Stimulated activated CD8-positive, alpha-beta memory T cell treated with anti-CD3 and anti-CD28 coated beads, Interleukin-15, amount 100 ng/mL, for 24 hours (primary cell): ENCODE measurements at regions not wholly inside any gene's neighbourhood (a gene's known extent, or its start where the extent isn't known, plus 50 kb on each side); places are given as distances from the start of the nearest gene placed in this dataset.
"Not testable (repeated sequence)": the region's sequence is repeated elsewhere in the genome, so short reads cannot be mapped to it uniquely, and the experiment has no call there.

ENCODE experiments used
- DNase-seq: peaks from one replicate; pipeline ENCODE4 v3.0.0-alpha.2; 2020; ENCODE audit warnings: low read depth

DNA sequence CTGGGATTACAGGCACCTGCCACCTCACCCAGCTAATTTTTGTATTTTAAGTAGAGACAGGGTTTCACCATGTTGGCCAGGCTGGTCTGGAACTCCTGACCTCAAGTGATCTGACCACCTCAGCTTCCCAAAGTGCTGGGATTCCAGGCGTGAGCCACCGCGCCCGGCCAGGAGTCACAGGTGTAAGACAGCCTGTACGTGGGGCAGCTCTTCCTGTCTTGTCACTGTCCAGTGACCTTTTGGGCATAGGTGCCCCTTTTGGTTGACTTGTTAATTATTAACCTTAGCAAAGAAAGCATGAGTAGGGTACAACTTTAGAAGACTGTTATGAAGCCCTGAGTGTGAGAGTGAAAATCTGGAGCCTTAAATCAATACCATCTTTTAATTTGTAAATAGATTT lies 703.7 kb upstream of the SOX11 start:
- not testable (repeated sequence) for DNase-seq

DNA sequence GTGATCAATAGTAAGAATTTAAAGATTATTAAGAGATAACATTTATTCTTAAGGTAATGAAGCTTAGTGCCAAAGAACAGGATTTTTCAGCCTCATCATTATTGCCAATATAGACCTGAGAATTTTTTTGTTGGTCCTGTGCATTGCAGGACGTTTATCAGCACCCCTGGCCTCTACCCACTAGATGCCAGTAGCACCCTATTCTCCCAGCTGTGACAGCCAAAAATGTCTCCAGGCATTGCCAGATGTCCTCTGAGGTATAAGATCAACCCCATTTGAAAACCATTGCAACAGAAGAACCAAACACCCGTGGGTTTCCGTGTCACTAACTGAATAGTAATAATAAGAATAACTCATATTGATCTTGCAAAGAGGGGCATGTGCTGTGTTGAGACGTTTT lies 700.0 kb upstream of the SOX11 start:
- no peak for DNase-seq

DNA sequence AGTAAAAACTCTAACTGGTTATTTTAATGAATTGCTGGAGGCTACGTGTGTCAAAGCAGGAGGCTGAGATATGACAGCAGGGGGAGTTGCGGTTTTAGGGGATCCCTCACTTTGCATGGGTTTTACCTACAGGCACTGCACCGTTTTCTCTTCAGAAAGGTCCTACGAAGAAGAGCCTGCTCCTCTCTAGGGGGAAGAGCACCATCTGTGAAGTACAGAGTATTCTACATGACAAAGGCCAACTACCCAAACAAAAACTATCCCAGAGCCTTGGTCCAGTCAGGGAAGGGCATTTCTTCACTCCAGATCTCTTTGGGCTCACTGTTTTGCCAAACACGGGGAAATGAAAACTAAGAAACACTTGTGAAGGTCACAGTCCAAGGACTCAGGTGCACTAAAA lies 696.7 kb upstream of the SOX11 start:
- no peak for DNase-seq

DNA sequence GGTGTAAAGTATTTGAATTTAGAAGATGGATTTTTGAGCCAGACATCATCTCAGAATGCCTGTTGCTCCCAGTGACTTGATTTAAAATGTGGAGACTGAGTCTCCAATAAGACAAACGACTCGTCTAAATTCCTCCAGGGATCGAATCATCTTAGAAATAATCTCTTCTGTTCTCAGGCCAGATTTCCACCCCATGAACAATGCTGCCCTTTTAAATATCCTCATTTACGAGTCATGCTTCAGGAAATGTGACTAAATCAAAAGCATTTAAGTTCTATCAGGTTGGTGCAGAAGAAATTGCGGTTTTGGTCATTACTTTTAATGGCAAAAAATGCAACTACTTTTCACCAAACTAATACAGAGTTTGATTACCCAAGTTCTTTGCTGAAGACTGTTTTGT lies 684.6 kb upstream of the SOX11 start:
- DNase-seq, result no peak

DNA sequence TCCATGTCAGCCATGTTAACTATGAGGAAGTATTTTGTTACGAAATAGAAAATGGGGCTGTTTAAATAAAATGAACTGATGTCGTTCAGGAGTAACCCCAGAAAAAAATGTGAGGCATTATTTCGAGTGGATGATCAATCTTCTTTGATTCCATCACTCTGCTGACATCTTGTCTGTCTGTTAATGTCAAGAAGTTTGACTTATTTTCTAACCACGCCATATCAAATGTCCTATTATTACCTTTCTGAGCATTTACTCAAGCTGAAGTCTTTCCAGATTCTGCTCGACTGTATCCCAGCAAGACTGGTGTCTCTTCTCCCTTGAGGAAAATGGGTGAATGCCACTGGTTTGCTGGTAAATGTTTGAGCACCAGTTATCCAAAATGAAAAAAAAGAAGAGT lies 672.9 kb upstream of the SOX11 start:
- no peak for DNase-seq

DNA sequence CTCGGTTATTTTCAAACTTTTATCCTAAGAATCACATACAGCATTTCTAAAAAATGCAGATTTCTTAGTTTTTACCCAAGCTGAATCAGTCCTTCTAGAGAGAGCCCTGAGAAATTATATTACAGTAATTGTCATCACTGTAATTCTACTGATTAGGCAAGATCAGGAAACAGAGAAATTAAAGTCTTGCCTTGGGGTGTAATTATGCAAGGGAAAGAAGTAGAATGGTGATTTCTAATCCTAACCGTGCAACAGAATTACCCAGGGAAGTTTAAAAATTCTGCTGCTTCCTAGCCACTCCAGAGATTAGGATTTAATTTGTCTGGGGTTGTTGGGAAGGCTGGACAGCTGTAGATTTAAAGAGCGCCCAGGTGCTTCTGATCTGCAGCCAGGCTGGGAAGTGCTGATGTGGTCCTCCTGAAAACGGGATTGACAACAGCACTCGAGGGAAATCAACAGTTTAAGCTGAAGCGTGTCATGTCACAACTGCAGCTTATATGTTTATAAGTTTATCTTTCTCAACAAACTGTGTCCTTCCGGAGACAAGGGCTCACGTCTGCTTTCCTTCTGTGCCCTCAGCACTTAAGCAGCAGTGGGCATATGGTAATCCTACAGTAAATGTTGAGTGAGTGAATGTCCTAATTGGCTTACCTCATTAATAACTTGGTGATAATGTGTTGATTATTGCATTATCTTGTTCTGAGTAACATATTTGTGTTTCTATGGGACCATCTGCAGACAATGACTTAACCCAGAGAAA lies 671.9 kb upstream of the SOX11 start:
- no peak for DNase-seq

DNA sequence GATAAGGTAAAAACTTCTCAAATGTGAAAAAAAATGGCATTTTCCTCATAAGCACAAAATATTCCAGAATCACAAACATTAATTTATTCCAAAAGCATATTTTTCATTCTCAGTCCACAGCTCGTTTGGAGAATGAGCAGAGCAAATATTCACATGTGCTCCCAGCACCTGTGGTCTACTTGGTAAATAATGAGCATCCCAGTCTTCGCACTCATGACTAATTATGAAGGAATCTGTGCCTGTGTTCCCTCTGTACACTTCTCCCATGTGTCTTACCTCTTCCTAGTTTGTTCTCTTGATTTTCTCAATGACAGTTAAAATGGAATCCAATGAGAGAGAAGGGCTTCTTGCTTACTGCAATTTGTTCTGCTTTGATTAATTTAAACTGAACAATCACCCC lies 671.0 kb upstream of the SOX11 start:
- no peak for DNase-seq

DNA sequence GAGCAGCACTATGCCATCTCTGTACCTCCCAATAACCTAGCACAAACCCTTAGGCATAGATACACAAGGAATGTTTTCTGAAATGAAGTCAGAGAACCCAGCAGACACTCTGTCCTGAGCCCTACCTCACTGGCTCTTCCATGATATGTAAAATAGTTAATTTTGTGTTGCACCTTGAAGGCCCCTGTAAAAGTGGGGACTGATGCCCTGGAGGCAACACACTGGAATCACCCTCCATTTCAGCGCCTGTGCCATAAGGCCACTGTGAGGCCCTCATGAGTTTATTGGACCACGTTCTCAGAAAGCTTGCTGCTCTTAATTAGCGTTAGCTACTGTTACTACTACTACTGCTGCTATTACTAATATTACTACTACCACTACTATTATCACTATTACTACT lies 670.1 kb upstream of the SOX11 start:
- no peak for DNase-seq

DNA sequence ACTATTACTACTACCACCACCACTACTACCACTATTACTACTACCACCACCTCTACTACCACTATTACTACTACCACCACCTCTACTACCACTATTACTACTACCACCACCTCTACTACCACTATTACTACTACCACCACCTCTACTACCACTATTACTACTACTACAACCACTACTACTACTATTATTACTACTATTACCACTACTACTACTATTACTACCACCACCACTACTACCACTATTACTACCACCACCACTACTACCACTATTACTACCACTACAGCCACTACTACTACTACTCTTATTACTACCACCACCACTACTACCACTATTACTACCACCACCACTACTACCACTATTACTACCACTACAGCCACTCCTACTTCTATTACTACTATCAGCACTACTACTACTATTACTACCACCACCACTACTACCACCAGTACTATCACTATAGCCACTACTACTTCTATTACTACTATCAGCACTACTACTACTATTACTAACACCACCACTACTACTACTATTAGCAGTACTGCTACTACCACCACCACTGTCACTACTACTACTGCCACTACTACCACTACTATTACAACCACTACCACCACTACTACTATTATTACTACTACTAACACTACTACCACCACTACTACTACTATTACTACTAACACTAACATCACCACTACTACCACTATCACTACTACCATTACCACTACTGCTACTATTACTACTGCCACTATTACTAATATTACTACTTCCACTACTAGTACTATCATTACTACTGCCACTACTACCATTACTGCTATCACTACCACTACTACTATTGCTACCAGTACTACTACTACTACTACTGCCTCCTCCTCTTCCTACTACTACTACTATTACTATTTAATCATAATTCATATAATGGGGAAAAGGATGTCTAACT lies 669.2 kb upstream of the SOX11 start:
- not testable (repeated sequence) for DNase-seq

DNA sequence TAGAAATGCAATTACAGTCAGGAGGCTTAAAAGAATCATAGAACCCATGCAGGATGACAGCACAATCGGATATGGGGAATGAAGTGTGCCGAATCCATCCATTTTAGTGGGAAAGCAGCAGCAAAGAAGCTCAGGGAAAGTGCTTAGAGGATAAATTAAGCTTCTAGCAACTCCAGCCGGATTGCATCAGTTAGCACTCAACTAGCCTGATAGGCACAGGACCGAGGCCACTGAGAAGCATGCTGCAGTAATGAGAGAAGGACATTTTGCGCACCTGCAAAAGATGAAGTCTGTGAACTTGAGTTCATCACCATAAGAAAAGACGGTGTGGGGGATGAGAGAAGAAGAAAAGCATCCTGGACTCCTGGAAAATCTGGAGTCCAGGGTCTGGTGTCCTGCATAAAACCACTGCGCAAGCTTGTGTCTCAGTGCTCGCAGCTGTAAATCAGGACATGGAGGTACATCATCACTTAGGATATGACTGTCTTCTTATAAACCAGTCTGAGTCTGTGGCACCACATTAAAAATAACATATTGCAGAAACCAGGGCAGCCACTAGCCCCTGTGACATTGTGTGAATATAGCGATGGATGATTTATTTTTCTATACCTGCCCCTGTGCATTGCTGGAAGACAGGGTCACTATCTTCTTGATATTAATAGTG lies 665.5 kb upstream of the SOX11 start:
- DNase-seq, result no peak

DNA sequence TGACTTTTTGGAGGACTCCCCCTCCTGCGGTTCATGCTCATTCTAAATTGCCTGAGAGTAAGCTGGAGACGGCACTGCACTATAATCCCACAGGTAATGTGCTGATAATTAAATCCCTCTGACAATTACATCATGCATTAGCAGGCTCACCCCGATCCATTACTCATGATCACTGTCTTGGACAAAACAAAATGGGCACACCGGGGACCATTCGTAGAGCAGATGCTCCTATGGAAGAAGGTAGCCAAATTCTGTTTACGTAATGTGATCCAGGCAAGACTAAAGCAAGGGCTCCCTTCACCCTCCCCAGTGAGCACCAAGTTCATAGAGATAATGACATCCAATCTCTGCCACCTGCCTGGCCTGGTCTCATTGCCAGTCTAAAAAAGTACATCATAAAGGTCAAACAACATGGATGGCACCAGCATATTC lies 657.1 kb upstream of the SOX11 start:
- DNase-seq, result no peak

DNA sequence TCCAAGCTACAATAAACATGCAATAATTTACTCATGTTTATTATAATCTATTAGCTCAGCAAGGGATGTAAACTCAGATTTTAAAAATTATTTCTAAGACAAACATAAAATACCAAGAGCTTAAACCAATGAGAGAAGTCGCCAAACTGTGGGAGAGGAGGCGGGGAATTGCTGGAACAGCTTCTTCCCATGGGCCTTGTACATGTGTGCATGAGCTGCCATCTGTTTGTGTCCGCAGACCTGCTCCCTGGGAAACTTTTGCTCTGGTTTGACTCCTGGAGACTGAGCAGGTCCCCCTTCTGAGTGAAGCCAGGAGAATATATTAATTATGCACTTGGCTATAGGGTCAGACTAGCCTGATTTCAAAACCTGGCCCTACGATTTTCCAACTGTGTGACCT lies 655.9 kb upstream of the SOX11 start:
- DNase-seq, result no peak

DNA sequence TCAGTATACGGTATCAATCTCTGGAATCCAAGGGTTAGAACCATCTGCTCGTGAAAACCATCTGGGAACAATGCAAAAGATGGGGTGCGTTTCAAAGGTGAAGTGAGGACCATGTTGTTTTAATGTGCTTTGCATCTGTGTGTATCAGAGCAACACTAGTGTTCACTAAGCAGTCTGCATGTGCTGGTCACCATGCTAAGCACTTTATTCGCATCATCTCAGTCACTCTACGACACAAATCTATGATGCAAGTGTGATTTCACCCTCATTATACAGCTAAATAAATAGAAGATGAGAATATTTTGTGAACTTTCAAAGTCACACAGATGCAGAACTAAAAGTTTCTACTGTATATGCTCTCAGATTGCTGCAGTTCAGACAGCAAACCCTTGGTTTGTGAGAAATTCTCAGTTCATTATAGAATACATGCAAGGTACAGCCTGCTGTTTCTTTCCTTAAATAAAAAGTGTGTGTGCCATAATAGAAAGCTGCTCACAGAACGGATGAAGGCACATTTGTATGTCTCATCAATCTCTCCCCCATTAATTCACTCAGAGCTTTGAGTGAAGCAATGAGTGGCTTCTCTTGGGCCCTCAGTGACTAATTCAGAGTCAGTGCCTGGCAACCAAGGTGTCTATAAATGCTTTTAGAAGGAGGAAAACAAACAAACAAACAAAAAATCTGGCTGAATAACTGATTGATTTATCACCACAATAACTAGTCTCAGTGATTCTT lies 652.8 kb upstream of the SOX11 start:
- no peak for DNase-seq

DNA sequence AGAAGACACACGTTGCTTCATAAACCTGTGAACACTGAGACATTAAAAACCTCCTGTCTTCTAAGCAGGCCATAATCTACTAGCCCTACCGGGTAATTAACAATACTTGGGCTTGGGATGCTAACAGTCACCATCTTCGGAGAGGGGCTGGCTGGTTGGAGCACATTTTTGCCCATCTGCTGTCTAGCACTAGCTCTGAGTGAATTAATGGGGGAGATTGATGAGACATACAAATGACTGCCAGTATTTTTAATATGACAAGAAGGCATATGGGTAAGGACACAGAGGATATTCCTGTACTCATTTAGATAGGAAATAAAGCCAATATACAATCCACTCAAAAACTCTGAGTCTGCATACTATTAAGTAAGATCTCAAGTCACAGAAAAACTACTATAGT lies 651.6 kb upstream of the SOX11 start:
- DNase-seq, result no peak

DNA sequence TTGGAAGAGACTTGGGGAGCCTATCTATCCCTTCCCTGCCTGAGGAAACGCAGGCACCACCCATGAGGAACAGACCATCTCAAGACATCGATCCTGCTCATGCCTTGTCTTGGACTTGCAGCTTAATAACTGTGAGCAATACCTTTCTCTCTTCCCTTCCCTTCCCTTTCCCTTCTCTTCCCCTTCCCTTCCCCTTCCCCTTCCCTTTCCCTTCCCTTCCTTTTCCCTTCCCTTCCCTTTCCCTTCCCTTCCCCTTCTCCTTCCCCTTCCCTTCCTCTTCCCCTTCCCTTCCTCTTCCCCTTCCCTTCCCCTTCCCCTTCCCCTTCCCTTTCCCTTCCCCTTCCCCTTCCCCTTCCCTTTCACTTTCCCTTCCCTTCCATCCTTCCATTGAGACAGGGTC lies 650.7 kb upstream of the SOX11 start:
- no peak for DNase-seq

DNA sequence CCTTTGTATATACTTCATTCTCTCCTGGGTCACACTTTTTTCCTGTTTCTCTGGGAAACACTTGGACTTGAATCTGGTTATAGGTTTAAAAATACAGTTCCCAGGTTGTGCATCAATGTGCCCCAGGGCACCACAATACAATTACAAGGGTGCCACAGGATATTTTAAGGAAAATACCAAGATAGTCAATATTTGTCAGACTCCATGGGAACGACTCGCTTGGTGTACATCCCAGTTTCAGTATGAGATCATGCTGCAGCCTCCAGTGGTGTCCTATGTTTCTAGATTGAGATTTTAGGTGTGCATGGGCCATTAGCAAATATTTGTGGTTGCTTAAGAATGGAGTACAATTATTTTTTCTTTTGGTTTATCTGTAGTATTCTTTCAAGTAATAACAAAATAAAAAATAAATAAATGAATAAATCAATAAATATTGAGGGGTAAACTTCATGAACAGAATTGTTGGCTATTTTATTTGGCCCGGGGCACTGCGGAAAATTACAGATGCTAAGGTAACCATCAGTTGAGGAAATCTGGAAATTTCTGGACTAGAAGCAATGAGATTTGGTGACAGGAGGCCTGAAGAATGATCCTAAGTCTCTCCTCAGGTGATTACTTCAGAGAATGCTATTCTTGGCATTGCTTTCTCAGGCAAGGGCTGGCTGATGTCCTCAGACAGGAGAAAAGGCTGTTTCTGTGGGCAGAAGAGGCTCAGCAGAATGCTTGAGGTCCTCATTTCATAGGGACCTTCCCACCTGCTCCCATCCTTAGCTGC lies 649.3 kb upstream of the SOX11 start:
- no peak for DNase-seq

DNA sequence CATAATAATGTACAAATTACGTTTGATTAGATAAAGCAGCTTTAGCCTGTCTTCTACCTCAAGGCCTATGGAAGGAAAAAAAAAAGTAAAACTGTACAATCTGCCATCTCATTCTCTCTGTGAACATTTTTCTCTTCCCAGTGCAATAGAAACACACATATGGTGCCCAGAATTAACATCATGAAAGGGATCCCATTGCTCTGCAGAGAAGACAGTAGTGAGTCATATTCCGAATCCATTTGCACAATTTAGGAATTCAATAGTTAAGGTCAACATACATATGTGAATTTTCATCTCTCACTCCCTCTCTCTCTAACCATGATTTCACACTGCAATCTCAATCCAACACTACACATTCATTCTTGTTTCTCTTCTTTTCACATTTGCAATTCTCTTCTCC lies 640.9 kb upstream of the SOX11 start:
- DNase-seq, result no peak

DNA sequence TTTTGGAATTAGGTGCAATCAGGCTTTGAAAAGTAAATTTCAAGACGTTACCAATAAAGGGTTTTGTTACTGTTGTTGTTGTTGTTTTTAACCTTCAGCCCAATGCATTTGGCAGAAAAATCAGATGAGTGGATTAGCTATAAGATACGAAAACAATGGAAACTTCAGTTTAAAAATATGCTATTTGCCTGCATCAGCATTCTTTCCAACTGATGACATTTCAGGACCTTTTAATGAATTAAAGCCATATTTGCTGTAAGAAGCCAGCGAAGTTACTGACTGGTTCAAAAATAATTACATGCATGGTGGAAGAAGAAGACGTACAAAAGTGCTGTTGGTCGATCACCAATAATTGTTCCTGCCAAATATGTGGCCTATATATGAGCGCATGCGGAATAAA lies 639.3 kb upstream of the SOX11 start:
- no peak for DNase-seq

DNA sequence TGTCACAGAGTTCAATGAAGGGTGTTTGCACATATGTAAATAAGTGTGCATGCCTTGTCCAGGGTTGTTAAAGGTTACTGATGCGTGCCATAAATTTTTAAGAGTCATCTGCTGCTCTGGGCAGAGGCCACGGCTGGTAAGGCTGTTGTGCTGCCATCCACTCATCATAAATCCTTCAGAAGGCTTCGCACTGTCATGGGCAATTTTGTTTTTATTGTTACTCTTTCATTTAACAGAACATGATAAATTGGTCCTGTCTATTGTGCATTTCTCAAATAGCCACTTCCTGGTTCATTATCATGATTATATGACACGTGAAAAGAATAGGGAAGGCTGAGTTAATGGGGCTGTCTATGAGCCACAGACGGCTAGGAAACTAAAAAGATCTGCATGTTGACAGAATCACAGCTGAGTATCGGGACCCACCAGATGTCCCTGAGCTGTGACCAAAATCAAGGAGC lies 634.3 kb upstream of the SOX11 start:
- no peak for DNase-seq

DNA sequence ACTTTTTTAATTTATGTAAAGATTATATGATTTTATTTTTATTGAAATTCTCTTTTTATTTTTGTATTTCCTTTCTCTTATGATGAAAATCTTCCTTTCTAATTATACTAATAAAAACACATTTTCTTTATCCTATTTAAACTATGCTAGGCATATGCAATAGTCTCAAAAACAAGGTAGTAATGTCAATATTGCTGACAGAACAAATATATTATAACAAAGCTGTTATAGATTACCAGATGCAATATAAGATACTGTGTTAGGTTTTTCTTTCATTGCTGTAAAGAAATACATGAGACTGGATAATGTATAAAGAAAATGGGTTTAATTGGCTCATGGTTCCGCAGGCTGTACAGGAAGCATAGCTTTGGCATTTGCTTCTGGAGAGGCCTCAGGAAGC lies 631.2 kb upstream of the SOX11 start:
- DNase-seq, result no peak

DNA sequence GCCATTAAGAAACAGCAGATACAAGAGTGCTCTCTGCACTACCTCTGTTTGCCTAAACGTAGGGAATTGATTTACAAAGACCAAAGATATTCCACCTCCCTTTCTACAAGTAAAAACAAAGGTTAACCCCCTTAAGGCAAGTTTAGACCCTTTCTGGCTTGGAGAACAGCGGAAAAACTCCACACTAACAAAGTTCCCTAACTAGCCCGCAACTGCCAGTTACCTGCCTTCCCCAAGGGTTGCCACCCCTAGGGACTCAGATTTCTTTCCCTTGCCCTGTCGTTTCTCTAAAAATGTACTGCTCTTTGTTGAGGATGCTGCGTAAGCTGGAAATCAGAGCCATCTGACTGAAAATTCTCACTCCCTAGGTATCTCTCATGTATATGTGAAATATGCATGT lies 627.5 kb upstream of the SOX11 start:
- no peak for DNase-seq
